DOHH2 (cell line): ENCODE measurements at regions not wholly inside any gene's neighbourhood (a gene's known extent, or its start where the extent isn't known, plus 50 kb on each side); places are given as distances from the start of the nearest gene placed in this dataset.

ENCODE experiments used
- H3F3A ChIP-seq: fragments of 200-600 bp; sonication (generic), shearing (Covaris generic); 2 replicates; pipeline ENCODE4 v1.6.0; 2016; ENCODE audit warnings: antibody characterized with exemption, mild to moderate bottlenecking; ENCODE audit not compliant: control insufficient read depth, insufficient read depth
- H3K27ac ChIP-seq: fragments of 200-600 bp; sonication (generic); 2 replicates; pipeline ENCODE4 v1.5.1; 2014; ENCODE audit warnings: low read depth, mild to moderate bottlenecking, low read length, moderate library complexity
- H3K27me3 ChIP-seq: fragments of 200-600 bp; sonication (generic); 2 replicates; pipeline ENCODE4 v1.6.1; 2014; ENCODE audit warnings: mild to moderate bottlenecking, low read length, mixed read lengths; ENCODE audit not compliant: control insufficient read depth
- H3K36me3 ChIP-seq: fragments of 200-600 bp; sonication (generic); 2 replicates; pipeline ENCODE4 v1.6.1; 2014; ENCODE audit warnings: mild to moderate bottlenecking, low read length, moderate library complexity, mixed read lengths; ENCODE audit not compliant: control insufficient read depth
- H3K4me1 ChIP-seq: fragments of 200-600 bp; sonication (generic); 2 replicates; pipeline ENCODE4 v1.6.1; 2014; ENCODE audit warnings: mild to moderate bottlenecking, low read length, mixed read lengths; ENCODE audit not compliant: control insufficient read depth
- H3K4me2 ChIP-seq: fragments of 200-600 bp; sonication (generic); 2 replicates; pipeline ENCODE4 v1.6.0; 2014; ENCODE audit warnings: mild to moderate bottlenecking, low read length, moderate library complexity
- H3K4me3 ChIP-seq: fragments of 200-600 bp; sonication (generic); 2 replicates; pipeline ENCODE4 v1.5.1; 2014; ENCODE audit warnings: mild to moderate bottlenecking, low read length, mixed read lengths
- H3K79me2 ChIP-seq: fragments of 200-600 bp; sonication (generic); 2 replicates; pipeline ENCODE4 v1.6.1; 2014; ENCODE audit warnings: mild to moderate bottlenecking, low read length, mixed read lengths; ENCODE audit not compliant: control insufficient read depth
- H3K9me2 ChIP-seq: fragments of 200-600 bp; sonication (generic); replicated peaks from 2 replicates; pipeline ENCODE4 v1.6.1; 2014; ENCODE audit warnings: mild to moderate bottlenecking, low read length, mixed read lengths; ENCODE audit not compliant: control insufficient read depth
- H3K9me3 ChIP-seq: fragments of 200-600 bp; sonication (generic); 2 replicates; pipeline ENCODE4 v1.6.1; 2014; ENCODE audit warnings: antibody characterized with exemption, low read length, mixed read lengths; ENCODE audit not compliant: control insufficient read depth, insufficient read depth
- H4K20me1 ChIP-seq: fragments of 200-600 bp; sonication (generic); 2 replicates; pipeline ENCODE4 v1.6.0; 2014; ENCODE audit warnings: low read depth, mild to moderate bottlenecking, antibody characterized with exemption, low read length, moderate library complexity; ENCODE audit not compliant: control insufficient read depth, insufficient read depth
- CTCF ChIP-seq: fragments of 200-600 bp; sonication (generic); IDR thresholded peaks from one replicate; pipeline ENCODE4 v1.5.1; 2014; ENCODE audit warnings: antibody characterized with exemption, mild to moderate bottlenecking, low read depth, low read length; ENCODE audit not compliant: poor library complexity, severe bottlenecking
- EZH2phosphoT487 ChIP-seq: fragments of 200-600 bp; sonication (generic); IDR thresholded peaks from 2 replicates; pipeline ENCODE4 v1.6.1; 2017; ENCODE audit warnings: borderline replicate concordance, mild to moderate bottlenecking, antibody characterized with exemption, low read length, moderate library complexity, mixed read lengths

GRCh38 chr4:128720270-128720669 is 89.2 kb upstream of the JADE1 start:
- Histone ChIP-seq H4K20me1 (no peaks in the 10 kb centered on the region), H3K4me2 (no peak overlapping the region), H3K9me2 (no peaks in the 10 kb centered on the region), H3K27me3 (no peaks in the 10 kb centered on the region; the same call in 1 of the 2 replicates), H3K4me1 (no peaks in the 10 kb centered on the region), H3K4me3 (no peak overlapping the region), H3K27ac (no peak overlapping the region), H3K36me3 (no peaks in the 10 kb centered on the region), H3F3A (no peaks in the 10 kb centered on the region), H3K9me3 (no peaks in the 10 kb centered on the region), H3K79me2 (no peaks in the 10 kb centered on the region)
- TF ChIP-seq EZH2phosphoT487: no peak
- no peak for TF ChIP-seq CTCF

GRCh38 chr4:128718768-128719167 is 90.7 kb upstream of the JADE1 start:
- Histone ChIP-seq H3K36me3 (no peaks in the 10 kb centered on the region), H3F3A (no peaks in the 10 kb centered on the region), H3K4me3 (no peak overlapping the region), H3K79me2 (no peaks in the 10 kb centered on the region), H3K27ac (no peak overlapping the region), H4K20me1 (no peaks in the 10 kb centered on the region), H3K4me1 (no peaks in the 10 kb centered on the region), H3K4me2 (no peak overlapping the region), H3K27me3 (no peaks in the 10 kb centered on the region), H3K9me3 (no peaks in the 10 kb centered on the region), H3K9me2 (no peaks in the 10 kb centered on the region)
- no peak for TF ChIP-seq CTCF
- no peak for TF ChIP-seq EZH2phosphoT487

GRCh38 chr4:128716338-128716737 is 93.2 kb upstream of the JADE1 start:
- Histone ChIP-seq H3K4me2 (no peak overlapping the region), H3K79me2 (no peaks in the 10 kb centered on the region), H3K9me3 (no peaks in the 10 kb centered on the region), H4K20me1 (no peaks in the 10 kb centered on the region), H3K9me2 (no peaks in the 10 kb centered on the region), H3F3A (no peaks in the 10 kb centered on the region), H3K4me1 (no peaks in the 10 kb centered on the region), H3K36me3 (no peaks in the 10 kb centered on the region), H3K27me3 (no peaks in the 10 kb centered on the region), H3K27ac (no peak overlapping the region), H3K4me3 (no peak overlapping the region)
- TF ChIP-seq EZH2phosphoT487 (no peak), CTCF (no peak)

- Histone ChIP-seq H4K20me1 (no peaks in the 10 kb centered on the region), H3K4me2 (no peak overlapping the region), H3K4me1 (no peaks in the 10 kb centered on the region), H3F3A (no peaks in the 10 kb centered on the region), H3K27ac (no peak overlapping the region), H3K79me2 (no peaks in the 10 kb centered on the region), H3K36me3 (no peaks in the 10 kb centered on the region), H3K9me3 (no peaks in the 10 kb centered on the region), H3K27me3 (no peaks in the 10 kb centered on the region), H3K9me2 (no peaks in the 10 kb centered on the region), H3K4me3 (no peak overlapping the region)
- no peak for TF ChIP-seq EZH2phosphoT487
- TF ChIP-seq CTCF: no peak
Observed at GRCh38 chr4:128715616-128716015, 93.9 kb upstream of the JADE1 start.
